Right lung (tissue), 2 donors: ENCODE measurements at regions not wholly inside any gene's neighbourhood (a gene's known extent, or its start where the extent isn't known, plus 50 kb on each side); places are given as distances from the start of the nearest gene placed in this dataset.
A peak's percentile ranks its signal among the peaks of the same experiment; 100 is the strongest.

Experiments
- DNase-seq, 2 donors: peaks; one replicate each; pipeline ENCODE4 v3.0.0-alpha.2; 2013

GRCh38 chr3:106261915-106262683 is 393.3 kb upstream of the CBLB start:
- no peak for DNase-seq

- peak; percentile 36 to 48 for DNase-seq
Measured at GRCh38 chr3:106263011-106263410, 394.2 kb upstream of the CBLB start.

- DNase-seq: peak in 1 of 2 donors; percentile 18
Measured at GRCh38 chr3:106263546-106263945, 394.7 kb upstream of the CBLB start.

GRCh38 chr3:106265704-106266103 is 396.9 kb upstream of the CBLB start:
- DNase-seq: no peak

GRCh38 chr3:106268696-106269095 is 399.9 kb upstream of the CBLB start:
- no peak for DNase-seq

GRCh38 chr3:106272302-106272701 is 403.5 kb upstream of the CBLB start:
- no peak for DNase-seq

GRCh38 chr3:106275592-106275991 is 406.8 kb upstream of the CBLB start:
- DNase-seq: no peak

GRCh38 chr3:106276151-106276550 is 407.3 kb upstream of the CBLB start:
- no peak for DNase-seq

- no peak for DNase-seq
Measured at GRCh38 chr3:106276755-106277612, 408.2 kb upstream of the CBLB start.

GRCh38 chr3:106277731-106278130 is 408.9 kb upstream of the CBLB start:
- DNase-seq: no peak

GRCh38 chr3:106281221-106281620 is 412.4 kb upstream of the CBLB start:
- DNase-seq: peak; percentile 18 to 24

GRCh38 chr3:106282943-106283342 is 414.1 kb upstream of the CBLB start:
- no peak for DNase-seq

GRCh38 chr3:106288781-106289180 is 420.0 kb upstream of the CBLB start:
- DNase-seq: no peak

GRCh38 chr3:106290304-106290997 is 421.6 kb upstream of the CBLB start:
- DNase-seq: no peak

GRCh38 chr3:106293161-106293560 is 424.3 kb upstream of the CBLB start:
- DNase-seq: no peak

- DNase-seq: no peak
Measured at GRCh38 chr3:106294121-106294520, 425.3 kb upstream of the CBLB start.

GRCh38 chr3:106296062-106296461 is 427.2 kb upstream of the CBLB start:
- no peak for DNase-seq

GRCh38 chr3:106299300-106300098 is 430.7 kb upstream of the CBLB start:
- DNase-seq: no peak

GRCh38 chr3:106302451-106303221 is 433.8 kb upstream of the CBLB start:
- DNase-seq: no peak

GRCh38 chr3:106303766-106304165 is 435.0 kb upstream of the CBLB start:
- DNase-seq: no peak

- DNase-seq: no peak
Measured at GRCh38 chr3:106305127-106305526, 436.3 kb upstream of the CBLB start.
